Tongue (tissue), 1 donor: ENCODE measurements at regions not wholly inside any gene's neighbourhood (a gene's known extent, or its start where the extent isn't known, plus 50 kb on each side); places are given as distances from the start of the nearest gene placed in this dataset.

Experiments used
- DNase-seq: peaks from one replicate; pipeline ENCODE4 v3.0.0-alpha.2; 2015

DNA sequence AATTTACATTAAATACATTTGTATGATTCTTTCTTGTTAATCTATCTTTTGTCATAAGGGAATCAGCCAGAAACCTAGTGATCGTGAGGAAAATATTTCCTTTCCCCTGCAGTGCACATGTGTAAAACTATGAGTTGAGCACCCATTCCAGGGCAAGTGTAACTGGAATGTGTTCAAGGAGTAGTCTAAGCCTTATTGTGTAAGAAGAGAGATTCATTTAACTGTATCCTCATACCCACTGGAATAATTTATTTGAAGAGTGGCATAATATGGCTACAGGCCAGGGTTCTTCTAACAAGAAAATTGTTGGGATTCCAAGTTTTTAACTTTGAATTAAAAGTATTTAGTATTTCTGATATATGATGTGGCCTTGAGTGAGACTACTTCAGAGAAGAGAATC, 1692.7 kb downstream of the EFNA5 start:
- DNase-seq, result no peak

DNA sequence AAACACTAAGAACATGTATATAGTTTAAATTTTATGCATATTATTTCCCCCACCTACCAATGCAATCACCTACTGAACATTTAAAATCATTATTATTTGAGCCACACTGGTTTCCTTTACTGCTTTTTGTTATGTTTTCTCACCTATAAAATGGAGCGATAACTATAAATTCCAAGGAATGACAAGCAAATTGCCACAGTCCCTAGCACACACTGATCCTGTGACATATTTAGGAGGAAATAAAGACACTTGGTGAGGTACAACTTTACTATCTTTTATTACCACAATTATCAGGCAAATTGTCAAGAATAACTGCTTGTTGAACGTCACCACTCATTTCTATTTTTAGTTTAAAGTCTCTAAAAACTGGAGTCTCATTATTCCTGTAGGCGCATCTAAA, 1693.6 kb downstream of the EFNA5 start:
- DNase-seq, result no peak

DNA sequence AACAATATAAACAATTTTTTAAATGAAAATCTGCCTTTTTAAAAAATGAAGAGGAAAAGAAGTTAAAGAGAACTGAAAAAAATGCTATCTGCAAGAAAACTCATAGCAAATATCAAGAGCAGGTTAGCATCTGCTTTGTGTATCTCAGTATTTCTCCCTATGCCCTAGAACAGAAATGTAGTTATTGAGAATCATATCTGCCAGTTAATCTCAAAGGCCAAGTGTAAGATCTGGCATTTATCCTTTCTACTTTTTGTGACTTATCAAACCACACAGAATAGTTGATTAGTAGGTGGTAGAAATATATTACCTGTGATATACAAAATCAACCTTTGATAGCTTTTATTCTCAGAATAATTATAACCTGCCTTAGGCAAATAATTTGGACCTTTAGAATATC, 1699.8 kb downstream of the EFNA5 start:
- DNase-seq, result no peak

DNA sequence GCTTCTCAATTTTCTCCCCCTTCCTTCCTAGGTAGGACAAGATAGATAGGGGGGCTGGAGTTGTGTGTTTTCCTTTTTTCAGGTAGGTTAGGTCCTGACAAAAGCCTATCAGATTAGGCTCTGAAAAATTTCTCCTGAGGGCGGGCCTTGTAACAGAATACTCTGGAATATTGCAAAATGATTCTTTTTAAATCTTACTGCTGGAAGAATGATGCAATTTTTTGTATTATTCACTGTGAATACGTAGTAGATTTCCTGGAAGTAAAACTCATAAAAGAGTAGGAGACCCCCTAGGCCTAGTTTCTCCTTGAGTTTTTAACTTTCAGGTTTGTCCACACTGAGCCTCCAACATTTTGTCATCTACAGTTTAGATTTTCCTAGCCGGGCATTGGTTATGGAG, 1701.8 kb downstream of the EFNA5 start:
- DNase-seq, result no peak

DNA sequence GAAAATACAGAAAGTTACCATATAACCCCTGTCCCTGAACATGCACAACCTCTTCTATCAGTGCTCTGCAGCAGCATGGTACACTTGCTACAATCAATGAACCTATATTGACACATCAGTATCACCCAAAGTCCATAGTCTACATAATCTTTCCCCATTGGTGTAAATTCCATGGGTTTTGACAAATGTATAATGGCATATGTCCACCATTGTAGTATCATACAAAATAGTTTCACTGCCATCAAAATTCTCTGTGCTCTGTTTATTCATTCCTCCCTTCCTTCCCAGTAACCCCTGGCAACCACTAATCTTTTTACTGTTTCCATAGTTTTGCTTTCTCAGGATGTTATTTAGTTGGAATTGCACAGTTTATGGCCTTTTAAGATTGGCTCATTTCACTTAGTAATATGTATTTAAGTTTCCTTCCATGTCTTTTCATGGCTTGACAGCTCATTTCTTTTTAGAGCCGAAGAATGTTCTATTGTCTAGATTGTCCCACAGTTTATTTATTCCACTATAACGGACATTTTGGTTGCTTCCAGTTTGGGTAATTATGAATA, 1707.0 kb downstream of the EFNA5 start:
- no peak for DNase-seq

DNA sequence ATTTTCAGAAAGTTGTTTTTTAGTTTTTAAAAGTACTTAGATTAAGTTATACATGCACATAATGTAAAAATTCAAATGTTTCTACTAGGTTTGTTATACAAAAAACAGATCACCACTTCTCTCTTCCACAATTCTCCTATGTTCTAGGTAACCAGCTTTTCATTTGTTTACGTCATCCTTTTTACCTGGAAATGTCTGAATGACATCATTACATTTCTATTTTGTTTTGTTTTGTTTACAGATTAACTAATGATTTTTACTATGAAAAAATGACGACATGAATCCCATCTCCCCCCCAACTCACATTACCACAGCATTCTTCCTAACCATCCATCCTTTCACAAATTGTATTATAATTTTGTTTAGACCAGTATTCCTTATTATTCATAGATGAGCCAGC, 1709.2 kb downstream of the EFNA5 start:
- DNase-seq, result no peak

DNA sequence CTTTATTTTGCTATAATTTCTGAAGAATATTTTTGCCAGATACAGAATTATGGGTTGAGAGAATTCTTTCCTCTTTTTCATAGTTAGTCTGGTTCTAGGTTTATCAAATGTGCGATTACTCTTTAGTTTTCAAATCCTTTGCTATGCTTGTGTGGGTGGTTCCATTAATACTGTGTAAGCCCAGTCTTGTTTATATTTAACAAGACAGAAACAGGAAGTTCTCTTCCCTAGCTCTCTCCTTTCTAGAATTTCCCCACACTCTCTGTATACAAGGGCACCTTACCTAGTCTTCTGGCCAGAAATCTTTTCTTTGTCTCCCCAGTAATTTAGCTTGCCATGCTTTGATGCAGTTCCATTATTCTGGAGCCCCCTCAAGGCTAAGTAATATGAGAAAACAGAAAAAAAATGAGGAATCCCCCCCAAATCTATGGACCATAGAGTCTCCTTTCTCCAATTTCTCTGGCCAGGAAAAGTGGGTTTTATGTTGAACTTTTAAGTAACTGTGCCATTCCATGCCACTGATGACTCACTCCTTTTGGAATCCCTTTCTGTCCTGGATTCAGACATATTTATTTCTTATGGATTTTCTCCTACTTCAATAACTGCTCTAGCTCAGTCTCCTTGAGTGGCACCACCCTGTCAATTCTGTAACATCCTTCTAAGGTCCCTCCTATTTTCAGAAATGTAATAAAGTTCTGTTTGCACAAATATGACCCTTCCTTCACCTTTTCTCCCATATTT, 1714.1 kb downstream of the EFNA5 start:
- DNase-seq, result no peak

DNA sequence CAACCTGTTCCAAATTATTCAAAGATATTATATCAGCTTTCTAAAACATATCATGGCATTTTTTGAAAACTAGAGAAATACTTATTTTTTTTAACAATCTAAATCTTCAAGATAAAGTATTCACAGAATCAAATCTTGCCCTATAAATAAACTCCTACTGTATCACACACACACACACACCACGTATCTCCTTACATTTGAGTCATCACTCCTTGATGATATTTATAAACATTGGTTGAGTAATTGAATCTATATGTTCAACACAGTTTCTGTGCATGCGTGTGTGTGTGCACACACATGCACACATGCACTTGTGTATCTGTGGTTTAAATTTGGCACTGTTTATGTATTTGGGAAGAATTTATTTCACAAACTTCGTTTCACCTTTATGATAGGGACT, 1716.4 kb downstream of the EFNA5 start:
- DNase-seq, result no peak

DNA sequence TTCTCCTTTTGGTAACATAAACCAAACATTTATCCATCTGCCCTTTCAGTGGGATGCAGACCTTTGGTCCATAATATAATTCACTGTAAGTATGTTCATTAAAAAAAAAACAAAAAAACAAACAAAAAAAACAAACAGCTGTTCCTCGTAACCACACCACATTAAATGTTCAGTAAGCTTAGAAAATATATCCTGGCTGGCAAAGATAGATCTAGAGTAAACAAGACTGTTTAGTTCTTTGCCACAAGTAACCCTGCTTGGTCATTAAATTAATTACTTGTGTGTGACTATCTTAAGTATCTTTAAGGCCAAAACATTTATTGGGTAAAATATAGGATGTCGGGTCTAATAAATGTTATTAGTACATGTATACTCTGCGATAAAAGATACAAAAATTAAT, 1717.1 kb downstream of the EFNA5 start:
- no peak for DNase-seq

DNA sequence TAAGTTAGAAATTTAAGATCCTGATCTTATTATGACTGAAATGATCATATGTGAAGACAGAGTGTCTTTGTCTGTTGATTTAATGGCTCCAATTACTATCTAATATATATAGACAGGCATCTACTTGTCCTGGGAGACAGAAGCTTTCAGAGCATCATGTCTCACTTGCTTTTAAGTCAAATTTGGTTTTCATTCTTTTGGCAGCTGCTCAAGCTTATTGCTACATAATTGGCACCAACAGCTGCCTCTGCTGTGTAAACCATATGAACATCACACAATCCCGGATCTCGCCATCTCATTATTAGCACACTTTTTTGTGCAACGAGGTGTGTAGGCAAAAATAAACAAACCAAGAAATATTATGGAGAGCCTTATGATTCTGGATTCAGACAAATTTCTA, 1717.9 kb downstream of the EFNA5 start:
- peak; percentile 90 for DNase-seq

DNA sequence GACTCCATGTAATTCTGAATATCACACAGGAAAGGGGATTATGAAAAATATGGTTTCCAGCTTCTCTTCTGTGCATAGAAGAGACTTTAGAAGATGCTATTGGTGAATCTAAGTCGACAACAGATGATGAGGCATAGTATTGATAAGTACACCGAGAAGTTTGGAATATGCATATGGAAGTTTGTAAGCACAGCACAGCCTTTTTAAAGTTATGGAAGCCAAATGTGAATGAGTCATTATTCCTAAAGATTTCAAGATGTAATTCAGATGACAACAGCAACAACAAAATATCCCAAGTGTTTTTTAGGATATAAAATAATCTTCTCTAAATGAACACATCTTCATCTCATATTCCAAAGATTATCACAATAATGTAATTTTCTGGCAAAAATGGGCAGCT, 1723.3 kb downstream of the EFNA5 start:
- no peak for DNase-seq

DNA sequence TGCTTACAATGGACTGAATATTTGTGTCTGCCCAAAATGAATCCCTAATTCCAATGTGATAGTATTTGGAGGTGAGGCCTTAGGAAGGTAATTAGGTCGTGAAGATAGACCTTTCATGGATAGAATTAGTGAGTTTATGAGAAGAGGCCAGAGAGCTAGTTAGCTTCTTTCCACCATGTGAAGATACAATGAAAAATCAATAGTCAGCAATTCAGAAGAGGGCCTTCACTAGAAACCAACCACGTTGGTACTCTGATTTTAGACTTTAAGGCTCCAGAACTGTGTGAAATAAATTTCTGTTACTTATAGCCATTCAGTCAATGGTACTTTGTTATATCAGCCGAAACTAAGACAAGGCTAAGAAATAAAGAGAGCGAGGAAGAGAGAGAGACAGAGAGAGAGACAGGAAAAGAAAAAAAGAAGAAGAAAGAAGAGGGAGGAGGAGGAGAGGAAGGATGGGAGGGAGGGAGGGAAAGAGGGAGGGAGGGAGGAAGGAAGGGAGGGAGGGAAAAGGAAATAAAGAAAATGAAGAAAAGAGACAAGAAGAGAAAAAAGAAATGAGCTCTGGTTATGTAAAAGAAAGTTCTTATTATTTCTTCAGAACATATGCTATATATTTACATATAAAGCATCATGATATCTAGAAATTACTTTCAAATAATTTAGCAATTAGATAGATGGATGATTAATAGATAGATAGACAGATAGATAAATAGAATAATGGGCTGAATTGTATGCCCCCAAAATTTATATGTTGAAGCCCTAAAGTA, 1725.3 kb downstream of the EFNA5 start:
- DNase-seq, result no peak

DNA sequence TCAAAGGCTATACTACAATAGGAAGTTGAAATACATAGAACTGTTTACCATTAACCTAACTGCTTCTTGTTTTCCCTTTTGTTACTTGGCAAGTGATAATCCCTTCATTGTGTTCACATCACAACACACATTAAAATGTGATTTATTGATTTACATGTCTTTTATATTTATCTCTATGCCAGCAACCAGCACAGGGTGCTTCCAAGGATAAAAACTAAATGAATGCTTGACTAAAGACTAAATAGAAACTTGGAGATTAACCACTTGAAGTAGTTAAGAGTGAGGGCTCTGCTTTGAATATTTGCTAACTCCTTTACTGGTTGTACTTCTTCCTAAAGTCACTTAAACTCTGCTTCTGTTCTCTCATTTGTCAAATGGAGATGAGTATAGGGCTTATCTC, 1730.6 kb downstream of the EFNA5 start:
- DNase-seq, result no peak

DNA sequence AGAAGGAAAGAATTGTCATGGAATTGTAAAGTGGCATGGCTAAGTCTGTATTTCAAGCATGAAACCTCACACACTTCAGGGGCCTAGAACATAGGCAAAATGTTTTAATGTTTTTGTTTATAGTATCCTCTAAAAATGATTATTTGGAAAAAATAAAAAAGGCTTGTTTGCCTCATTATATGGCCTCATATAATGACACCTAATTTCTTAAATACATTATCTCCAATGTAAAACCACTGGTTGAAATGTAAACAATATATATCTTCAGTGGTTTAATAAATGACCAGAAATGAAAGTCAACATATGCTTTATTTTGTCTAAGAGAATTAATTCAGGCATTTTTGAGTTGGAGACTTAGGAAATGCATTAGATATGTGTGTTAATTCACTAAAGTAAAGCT, 1736.6 kb downstream of the EFNA5 start:
- DNase-seq, result no peak

DNA sequence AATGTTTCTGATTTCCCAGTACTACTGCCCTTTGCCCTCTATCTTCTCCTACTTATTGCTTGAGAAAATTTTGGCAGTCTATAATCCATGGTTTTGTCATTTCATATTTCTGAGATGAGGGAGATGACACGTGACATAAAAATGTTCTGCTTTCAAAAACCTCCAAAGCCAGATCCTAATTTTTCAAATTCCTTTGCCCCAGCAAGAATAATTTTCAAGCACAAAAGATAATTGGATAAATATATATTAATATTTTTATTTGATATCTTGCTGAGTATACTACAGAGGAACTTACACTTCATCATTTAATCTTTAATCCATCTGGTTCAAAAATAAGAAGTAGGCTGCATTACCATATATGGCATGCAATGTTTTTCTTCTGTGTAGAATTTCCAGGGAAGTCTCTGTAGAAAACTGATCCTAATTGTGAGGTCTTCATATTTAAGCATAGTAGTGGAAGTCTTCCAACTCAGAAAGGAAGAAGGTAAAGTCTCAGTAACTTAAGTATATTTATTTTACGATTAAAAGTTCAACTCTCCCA, 1738.8 kb downstream of the EFNA5 start:
- no peak for DNase-seq

DNA sequence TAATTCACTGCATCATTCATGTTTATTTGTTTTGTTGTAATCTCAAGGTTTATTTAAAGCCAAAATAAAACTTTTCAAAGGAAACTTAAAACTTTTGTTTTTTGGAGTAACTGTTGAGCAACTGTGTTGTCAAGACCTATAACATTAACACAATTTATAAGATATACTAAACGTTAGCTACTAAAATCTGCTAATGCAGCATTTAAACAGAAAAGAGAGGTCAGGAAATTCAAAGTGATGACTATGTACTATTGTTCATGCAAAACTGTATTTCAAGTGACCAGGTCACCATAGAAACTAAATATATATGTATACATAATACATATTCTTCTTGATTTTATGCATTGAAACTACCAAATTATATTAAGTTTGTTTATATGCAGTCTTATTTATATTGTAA, 1740.9 kb downstream of the EFNA5 start:
- no peak for DNase-seq

DNA sequence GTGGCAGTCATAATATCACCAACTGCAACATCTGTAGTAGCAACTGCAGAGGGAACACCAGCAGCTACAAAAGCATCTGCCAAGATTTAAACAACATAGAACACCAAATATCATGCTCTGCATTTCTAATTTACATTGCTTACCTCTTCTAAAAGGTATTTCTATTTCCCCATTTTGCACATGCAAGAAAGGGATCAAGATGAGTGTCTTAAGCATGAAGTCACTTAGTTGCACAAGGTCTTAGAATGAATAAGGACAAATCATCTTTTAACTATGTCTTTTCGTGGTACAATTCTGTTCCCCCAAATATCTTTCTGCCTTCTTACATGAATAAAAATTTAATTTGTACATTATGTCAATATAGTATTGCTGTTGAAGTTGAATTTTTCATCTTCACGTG, 1746.4 kb downstream of the EFNA5 start:
- no peak for DNase-seq

DNA sequence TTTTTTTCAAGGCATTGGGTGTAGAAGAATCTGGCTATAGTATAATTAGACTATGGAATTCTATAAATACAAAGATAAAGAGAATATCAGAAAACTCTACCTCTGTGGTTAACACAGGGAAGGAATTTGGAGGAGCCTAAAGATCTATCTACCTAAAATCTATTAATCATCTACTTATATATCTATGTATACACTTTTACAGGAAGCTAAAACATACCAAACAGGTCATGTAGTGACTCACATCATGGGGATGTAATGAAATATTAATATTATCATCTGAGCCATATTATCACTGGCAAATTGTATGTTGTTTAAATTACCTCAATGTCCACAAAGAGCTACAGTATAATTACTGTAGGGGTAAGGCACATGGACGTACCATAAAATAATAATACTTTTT, 1748.2 kb downstream of the EFNA5 start:
- no peak for DNase-seq

DNA sequence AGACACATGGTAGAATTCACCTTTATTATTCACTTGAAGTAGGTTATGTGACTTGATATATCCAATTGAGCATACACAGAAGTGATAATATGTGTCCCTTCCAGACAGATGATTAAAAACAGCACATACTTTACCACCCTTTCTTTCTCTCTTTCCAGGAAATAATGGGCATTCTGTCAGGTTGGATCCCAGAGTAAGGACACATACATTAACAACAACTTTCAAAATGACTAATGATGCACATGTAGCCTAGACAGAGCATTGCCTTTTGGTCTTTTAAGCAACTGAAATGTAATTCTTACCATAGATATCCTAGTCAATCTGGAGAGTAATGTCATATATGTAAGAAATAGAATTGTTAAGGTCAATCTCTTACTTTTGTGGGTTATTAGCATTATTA, 1748.7 kb downstream of the EFNA5 start:
- DNase-seq, result no peak

DNA sequence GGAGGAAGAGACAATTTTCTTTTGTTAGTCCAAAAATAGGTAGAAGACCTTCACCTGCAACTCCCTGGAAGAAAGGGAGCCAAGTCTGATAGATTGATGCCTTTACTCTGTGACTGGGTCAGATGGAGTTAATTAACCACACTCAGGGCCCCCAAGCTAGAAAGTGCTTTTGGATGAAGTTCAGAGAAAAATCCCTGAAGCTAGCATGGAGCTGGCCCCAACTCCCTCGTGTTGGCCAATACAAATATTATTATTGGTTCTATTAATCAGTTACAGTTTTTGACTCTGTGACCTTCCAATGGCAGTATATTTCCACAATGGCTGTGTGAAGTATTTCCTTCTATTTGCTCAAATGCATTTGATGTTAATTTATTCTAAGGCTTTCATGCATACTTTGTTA, 1753.5 kb downstream of the EFNA5 start:
- no peak for DNase-seq

DNA sequence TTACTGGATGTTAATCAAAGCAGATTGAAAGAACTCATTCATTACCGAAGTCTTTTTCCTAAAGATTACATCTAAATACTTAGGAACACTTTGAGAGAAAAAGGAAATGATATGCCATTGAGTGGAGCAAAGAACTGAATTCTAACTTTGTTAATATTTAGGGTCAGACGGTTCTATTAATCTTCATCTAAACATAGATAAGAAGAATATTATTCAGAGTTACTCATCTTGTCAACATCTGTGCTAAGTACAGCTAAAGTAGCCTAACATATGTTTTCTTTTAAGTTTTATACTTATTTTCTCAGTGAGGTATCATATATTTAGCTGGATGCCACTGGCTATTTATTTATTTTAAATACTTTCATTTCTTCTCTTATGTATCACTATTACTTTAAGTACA, 1763.7 kb downstream of the EFNA5 start:
- DNase-seq, result no peak

DNA sequence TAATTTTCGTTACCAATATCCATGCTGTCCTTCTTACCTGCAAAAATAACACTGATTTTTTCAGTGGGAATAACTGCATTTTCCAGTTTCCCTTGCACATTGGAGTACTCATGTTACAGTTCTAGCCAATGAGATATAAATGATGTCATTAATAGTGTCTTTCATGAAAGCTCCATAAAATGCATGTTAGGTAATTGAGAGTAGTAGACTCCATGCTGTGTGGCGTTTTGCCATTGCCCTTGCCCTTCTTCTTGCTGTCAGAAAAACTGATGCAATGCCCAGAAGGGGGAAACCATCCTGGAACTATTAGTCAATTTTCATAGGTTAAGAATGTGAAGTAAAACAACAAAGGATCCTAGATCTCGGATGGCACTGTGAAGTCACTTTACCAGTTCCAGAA, 1765.3 kb downstream of the EFNA5 start:
- DNase-seq, result no peak

DNA sequence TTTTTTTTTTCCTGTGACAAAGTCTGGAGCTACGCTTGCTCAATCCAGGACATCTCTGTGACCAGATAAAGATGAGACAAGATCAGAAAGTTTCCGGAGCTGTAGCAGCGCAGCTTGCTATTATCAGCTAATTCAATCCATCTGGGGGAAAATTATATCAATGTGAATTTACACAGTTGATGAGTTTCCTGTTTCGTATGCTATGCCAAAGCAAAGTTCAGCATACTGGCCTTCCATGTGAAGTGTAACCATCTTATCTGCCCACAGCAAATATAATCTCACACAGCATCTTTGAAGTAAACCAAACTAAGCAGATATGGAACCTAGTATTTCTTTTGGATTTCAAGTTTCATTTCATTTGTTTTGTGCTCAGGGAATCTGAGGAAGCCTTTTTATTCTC, 1767.7 kb downstream of the EFNA5 start:
- peak; percentile 9 for DNase-seq

DNA sequence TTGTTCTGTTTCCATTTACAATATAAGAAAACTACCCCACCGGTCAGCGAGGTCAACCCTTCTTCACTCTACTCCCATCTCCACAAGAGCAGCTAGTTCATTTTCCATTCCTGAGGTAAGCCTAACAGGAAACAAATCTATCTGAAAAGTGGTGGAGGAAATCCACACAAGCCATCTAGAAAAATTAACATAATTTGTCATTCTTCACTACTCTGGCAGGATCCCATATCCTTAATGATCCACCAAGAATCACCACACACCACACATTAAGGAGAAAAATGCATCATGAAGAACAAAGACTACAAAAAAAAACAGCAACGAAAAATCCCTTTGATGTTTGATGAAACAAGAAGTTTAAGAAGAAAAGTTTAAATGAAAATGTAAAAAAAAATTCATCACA, 1771.0 kb downstream of the EFNA5 start:
- DNase-seq, result no peak
